ENCODE measurements at regions not wholly inside any gene's neighbourhood (a gene's known extent, or its start where the extent isn't known, plus 50 kb on each side); places are given as distances from the start of the nearest gene placed in this dataset.

DNA sequence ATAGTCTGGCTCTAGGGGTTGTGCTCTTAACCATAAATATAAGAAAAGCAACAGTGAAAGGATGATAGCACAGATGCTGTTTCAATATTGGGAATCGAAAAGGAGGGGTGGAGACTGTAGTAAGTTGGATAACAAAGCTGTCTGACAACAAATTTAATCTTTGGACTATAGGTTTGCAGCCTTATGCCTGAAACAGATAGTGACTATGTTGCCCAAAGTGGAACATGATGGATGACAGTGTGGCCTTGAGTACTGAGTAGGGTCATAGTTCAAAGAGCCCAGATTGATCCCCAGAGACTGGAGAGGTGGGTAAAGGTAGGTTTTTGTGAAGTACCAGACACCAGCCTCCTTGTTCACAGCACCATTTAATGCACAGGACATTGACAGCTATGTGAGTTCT, 144.0 kb upstream of the PALMD start:
- DNase-seq (ENCODE audit: low spot score) (peak; percentile 82), ATAC-seq (peak; percentile 94), FAIRE-seq (peak; percentile 67)
- WGBS (ENCODE audit: low lambda C conversion rate) = 0% methylated on average over 1 of the region's 1 CpG
- H3K9ac ChIP-seq (ENCODE audit: insufficient read depth, low read depth, low read length) = no peak overlapping the region
- no peaks in the 10 kb centered on the region for H3K36me3 ChIP-seq (replicated peaks in 1 of 2; ENCODE audit: control insufficient read depth in 1 of 2, insufficient read depth in 2 of 2, low read length in 2 of 2)
- no peaks in the 10 kb centered on the region for H3K79me2 ChIP-seq (ENCODE audit: insufficient read depth, low read length)
- H4K20me1 ChIP-seq (ENCODE audit: insufficient read depth, low read length) = no peaks in the 10 kb centered on the region
- H2AFZ ChIP-seq (ENCODE audit: low read length) = no peak overlapping the region
- in situ Hi-C loops (cut with HindIII; ENCODE audit: extremely low pct_ligation_motif_present, low pct_unique_long_range_greater_than_20kb) (no loop called here), intact Hi-C loops (cut with micrococcal nuclease; ENCODE audit: unreplicated experiment) (loop anchor here (5.0 kb wide), 1 partner anchor 145 kb away; the partner anchor contains the start of gene PALMD)
- BruUV-seq (replicated peaks) = no TSS peak
- no peak overlapping the region for H3K4me3 ChIP-seq (replicated peaks in 1 of 3; ENCODE audit: insufficient read depth in 1 of 3, low read depth in 2 of 3, low read length in 3 of 3)
- POLR2A ChIA-PET = no interaction called here
- H3K9me3 ChIP-seq (ENCODE audit: low read length) = no peaks in the 10 kb centered on the region
- H3K4me2 ChIP-seq (ENCODE audit: low read depth, low read length) = peak overlapping the region; percentile 24; the same call in 1 of the 2 replicates
- CTCF ChIA-PET (ENCODE audit: low intra/inter-chr PET ratio, low total read pairs) = no interaction called here
- H3K4me1 ChIP-seq (ENCODE audit: insufficient read depth, low read length) = peaks cover 62% of the 10 kb centered on the region
- no peaks in the 10 kb centered on the region; a peak in 1 of 5 replicates for H3K27me3 ChIP-seq (ENCODE audit: control insufficient read depth in 1 of 2, insufficient read depth in 2 of 2, low read length in 2 of 2)
- peak overlapping the region; percentile 39 for H3K27ac ChIP-seq (ENCODE audit: extremely low read length, insufficient read depth, low read length)
- peak; percentile 62; the same call in 1 of the 2 replicates for TF ChIP-seq PPARG (CRISPR knock-in tag; conservative IDR thresholded peaks at IDR 0.05)
- TF ChIP-seq, protein P1, sequence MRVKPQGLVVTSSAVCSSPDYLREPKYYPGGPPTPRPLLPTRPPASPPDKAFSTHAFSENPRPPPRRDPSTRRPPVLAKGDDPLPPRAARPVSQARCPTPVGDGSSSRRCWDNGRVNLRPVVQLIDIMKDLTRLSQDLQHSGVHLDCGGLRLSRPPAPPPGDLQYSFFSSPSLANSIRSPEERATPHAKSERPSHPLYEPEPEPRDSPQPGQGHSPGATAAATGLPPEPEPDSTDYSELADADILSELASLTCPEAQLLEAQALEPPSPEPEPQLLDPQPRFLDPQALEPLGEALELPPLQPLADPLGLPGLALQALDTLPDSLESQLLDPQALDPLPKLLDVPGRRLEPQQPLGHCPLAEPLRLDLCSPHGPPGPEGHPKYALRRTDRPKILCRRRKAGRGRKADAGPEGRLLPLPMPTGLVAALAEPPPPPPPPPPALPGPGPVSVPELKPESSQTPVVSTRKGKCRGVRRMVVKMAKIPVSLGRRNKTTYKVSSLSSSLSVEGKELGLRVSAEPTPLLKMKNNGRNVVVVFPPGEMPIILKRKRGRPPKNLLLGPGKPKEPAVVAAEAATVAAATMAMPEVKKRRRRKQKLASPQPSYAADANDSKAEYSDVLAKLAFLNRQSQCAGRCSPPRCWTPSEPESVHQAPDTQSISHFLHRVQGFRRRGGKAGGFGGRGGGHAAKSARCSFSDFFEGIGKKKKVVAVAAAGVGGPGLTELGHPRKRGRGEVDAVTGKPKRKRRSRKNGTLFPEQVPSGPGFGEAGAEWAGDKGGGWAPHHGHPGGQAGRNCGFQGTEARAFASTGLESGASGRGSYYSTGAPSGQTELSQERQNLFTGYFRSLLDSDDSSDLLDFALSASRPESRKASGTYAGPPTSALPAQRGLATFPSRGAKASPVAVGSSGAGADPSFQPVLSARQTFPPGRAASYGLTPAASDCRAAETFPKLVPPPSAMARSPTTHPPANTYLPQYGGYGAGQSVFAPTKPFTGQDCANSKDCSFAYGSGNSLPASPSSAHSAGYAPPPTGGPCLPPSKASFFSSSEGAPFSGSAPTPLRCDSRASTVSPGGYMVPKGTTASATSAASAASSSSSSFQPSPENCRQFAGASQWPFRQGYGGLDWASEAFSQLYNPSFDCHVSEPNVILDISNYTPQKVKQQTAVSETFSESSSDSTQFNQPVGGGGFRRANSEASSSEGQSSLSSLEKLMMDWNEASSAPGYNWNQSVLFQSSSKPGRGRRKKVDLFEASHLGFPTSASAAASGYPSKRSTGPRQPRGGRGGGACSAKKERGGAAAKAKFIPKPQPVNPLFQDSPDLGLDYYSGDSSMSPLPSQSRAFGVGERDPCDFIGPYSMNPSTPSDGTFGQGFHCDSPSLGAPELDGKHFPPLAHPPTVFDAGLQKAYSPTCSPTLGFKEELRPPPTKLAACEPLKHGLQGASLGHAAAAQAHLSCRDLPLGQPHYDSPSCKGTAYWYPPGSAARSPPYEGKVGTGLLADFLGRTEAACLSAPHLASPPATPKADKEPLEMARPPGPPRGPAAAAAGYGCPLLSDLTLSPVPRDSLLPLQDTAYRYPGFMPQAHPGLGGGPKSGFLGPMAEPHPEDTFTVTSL (CRISPR knock-in tag; IDR thresholded peaks at IDR 0.05; ENCODE audit: borderline replicate concordance) = peak; percentile 29; the same call in 1 of the 2 replicates
- no peak for TF ChIP-seq KDM5B (CRISPR knock-in tag; IDR thresholded peaks at IDR 0.05; ENCODE audit: borderline replicate concordance)
- TF ChIP-seq HMG20A (CRISPR knock-in tag; IDR thresholded peaks at IDR 0.05; ENCODE audit: borderline replicate concordance) = peak; percentile 50; the same call in 1 of the 2 replicates
- peak; percentile 84 for TF ChIP-seq NR2C2 (CRISPR knock-in tag; IDR thresholded peaks at IDR 0.05; ENCODE audit: borderline replicate concordance)
- TF ChIP-seq, protein P2, sequence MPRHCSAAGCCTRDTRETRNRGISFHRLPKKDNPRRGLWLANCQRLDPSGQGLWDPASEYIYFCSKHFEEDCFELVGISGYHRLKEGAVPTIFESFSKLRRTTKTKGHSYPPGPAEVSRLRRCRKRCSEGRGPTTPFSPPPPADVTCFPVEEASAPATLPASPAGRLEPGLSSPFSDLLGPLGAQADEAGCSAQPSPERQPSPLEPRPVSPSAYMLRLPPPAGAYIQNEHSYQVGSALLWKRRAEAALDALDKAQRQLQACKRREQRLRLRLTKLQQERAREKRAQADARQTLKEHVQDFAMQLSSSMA (CRISPR knock-in tag; IDR thresholded peaks at IDR 0.05) = no peak
- TF ChIP-seq, protein P3, sequence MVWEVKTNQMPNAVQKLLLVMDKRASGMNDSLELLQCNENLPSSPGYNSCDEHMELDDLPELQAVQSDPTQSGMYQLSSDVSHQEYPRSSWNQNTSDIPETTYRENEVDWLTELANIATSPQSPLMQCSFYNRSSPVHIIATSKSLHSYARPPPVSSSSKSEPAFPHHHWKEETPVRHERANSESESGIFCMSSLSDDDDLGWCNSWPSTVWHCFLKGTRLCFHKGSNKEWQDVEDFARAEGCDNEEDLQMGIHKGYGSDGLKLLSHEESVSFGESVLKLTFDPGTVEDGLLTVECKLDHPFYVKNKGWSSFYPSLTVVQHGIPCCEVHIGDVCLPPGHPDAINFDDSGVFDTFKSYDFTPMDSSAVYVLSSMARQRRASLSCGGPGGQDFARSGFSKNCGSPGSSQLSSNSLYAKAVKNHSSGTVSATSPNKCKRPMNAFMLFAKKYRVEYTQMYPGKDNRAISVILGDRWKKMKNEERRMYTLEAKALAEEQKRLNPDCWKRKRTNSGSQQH (CRISPR knock-in tag; IDR thresholded peaks at IDR 0.05; ENCODE audit: low read depth) = no peak
- peak; percentile 62 for TF ChIP-seq NCOA2 (CRISPR knock-in tag; IDR thresholded peaks at IDR 0.05)
- no peak for TF ChIP-seq ZNF354B (CRISPR knock-in tag; IDR thresholded peaks at IDR 0.05)
- TF ChIP-seq PHF21A (CRISPR knock-in tag; IDR thresholded peaks at IDR 0.05) = 0 out of 2 replicates have a peak, but pooled peaks have one; percentile 25
- peak; percentile 95 for TF ChIP-seq HNF4A (CRISPR knock-in tag; IDR thresholded peaks at IDR 0.05)
- TF ChIP-seq GFI1 (CRISPR knock-in tag; IDR thresholded peaks at IDR 0.05; ENCODE audit: borderline replicate concordance) = peak; percentile 94
- no peak for TF ChIP-seq SOX6 (IDR thresholded peaks at IDR 0.05)
- peak; percentile 78; the same call in 1 of the 2 replicates for TF ChIP-seq SOX6 (CRISPR knock-in tag; IDR thresholded peaks at IDR 0.05)
- 0 out of 2 replicates have a peak, but pooled peaks have one; percentile 50 for TF ChIP-seq NFIC (IDR thresholded peaks at IDR 0.05; ENCODE audit: low read length)
- TF ChIP-seq, protein P4, sequence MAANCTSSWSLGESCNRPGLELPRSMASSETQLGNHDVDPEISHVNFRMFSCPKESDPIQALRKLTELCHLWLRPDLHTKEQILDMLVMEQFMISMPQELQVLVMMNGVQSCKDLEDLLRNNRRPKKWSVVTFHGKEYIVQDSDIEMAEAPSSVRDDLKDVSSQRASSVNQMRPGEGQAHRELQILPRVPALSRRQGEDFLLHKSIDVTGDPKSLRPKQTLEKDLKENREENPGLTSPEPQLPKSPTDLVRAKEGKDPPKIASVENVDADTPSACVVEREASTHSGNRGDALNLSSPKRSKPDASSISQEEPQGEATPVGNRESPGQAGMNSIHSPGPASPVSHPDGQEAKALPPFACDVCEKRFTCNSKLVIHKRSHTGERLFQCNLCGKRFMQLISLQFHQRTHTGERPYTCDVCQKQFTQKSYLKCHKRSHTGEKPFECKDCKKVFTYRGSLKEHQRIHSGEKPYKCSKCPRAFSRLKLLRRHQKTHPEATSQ (CRISPR knock-in tag; IDR thresholded peaks at IDR 0.05; ENCODE audit: borderline replicate concordance) = peak; percentile 63; the same call in 1 of the 2 replicates
- TF ChIP-seq FOXO1 (CRISPR knock-in tag; IDR thresholded peaks at IDR 0.05) = peak; percentile 54; the same call in 1 of the 2 replicates
